Karpas-422 (cell line): ENCODE measurements at regions not wholly inside any gene's neighbourhood (a gene's known extent, or its start where the extent isn't known, plus 50 kb on each side); places are given as distances from the start of the nearest gene placed in this dataset.

Experiments
- DNase-seq: peaks from one replicate; pipeline ENCODE4 v3.0.0-alpha.2; 2015
- H2AFZ ChIP-seq: fragments of 200-600 bp; sonication (generic); 2 replicates; pipeline ENCODE4 v1.6.1; 2014; ENCODE audit warnings: antibody characterized with exemption, low read length, mixed read lengths
- H3K27ac ChIP-seq: fragments of 200-600 bp; sonication (generic); 2 replicates; pipeline ENCODE4 v1.5.1; 2014; ENCODE audit warnings: mild to moderate bottlenecking, low read length, moderate library complexity
- H3K27me3 ChIP-seq: fragments of 200-600 bp; sonication (generic); 2 replicates; pipeline ENCODE4 v1.6.1; 2014; ENCODE audit warnings: low read length, mixed read lengths
- H3K36me3 ChIP-seq: fragments of 200-600 bp; sonication (generic); 2 replicates; pipeline ENCODE4 v1.6.1; 2014; ENCODE audit warnings: low read length, mixed read lengths; ENCODE audit not compliant: insufficient read depth
- H3K4me1 ChIP-seq: fragments of 200-600 bp; sonication (generic); 2 replicates; pipeline ENCODE4 v1.6.1; 2014; ENCODE audit warnings: mild to moderate bottlenecking, low read length, mixed read lengths
- H3K4me2 ChIP-seq: fragments of 200-600 bp; sonication (generic); 2 replicates; pipeline ENCODE4 v1.6.1; 2014; ENCODE audit warnings: low read length, low read depth, mild to moderate bottlenecking; ENCODE audit not compliant: poor library complexity, severe bottlenecking
- H3K4me3 ChIP-seq: fragments of 200-600 bp; sonication (generic); 2 replicates; pipeline ENCODE4 v1.5.1; 2014; ENCODE audit warnings: mild to moderate bottlenecking, antibody characterized with exemption, low read length, mixed read lengths
- H3K79me2 ChIP-seq: fragments of 200-600 bp; sonication (generic); 2 replicates; pipeline ENCODE4 v1.6.1; 2014; ENCODE audit warnings: mild to moderate bottlenecking, low read length, mixed read lengths
- H3K9ac ChIP-seq: fragments of 200-600 bp; sonication (generic); 2 replicates; pipeline ENCODE4 v1.6.0; 2014; ENCODE audit warnings: low read length
- H3K9me2 ChIP-seq: fragments of 200-600 bp; sonication (generic), shearing (Covaris generic); replicated peaks from 2 replicates; pipeline ENCODE4 v1.6.0; 2014; ENCODE audit warnings: mild to moderate bottlenecking, low read length, moderate library complexity; ENCODE audit not compliant: insufficient read depth
- H3K9me3 ChIP-seq: fragments of 300-700, 200-600 bp; sonication (generic); 2 replicates; pipeline ENCODE4 v1.6.1; 2014; ENCODE audit warnings: low read length, mixed read lengths
- H4K20me1 ChIP-seq: fragments of 200-600 bp; sonication (generic); 2 replicates; pipeline ENCODE4 v1.6.1; 2014; ENCODE audit warnings: mild to moderate bottlenecking, antibody characterized with exemption, low read length, low read depth; ENCODE audit not compliant: insufficient read depth

- no peaks in the 10 kb centered on the region for H3K9me2 ChIP-seq
- no peak overlapping the region for H3K4me3 ChIP-seq
- no peaks in the 10 kb centered on the region for H3K4me1 ChIP-seq
- H3K27me3 ChIP-seq, result no peaks in the 10 kb centered on the region
- no peaks in the 10 kb centered on the region for H4K20me1 ChIP-seq
- H3K79me2 ChIP-seq, result no peaks in the 10 kb centered on the region
- H3K27ac ChIP-seq, result no peak overlapping the region
- H3K36me3 ChIP-seq, result no peaks in the 10 kb centered on the region
- H3K9ac ChIP-seq, result no peak overlapping the region
- no peaks in the 10 kb centered on the region for H3K9me3 ChIP-seq
- no peak overlapping the region for H3K4me2 ChIP-seq
- no peak overlapping the region for H2AFZ ChIP-seq
- DNase-seq, result no peak
These were observed 367.7 kb upstream of the SHH start for GRCh38 chr7:156179872-156180390.

- H4K20me1 ChIP-seq, result no peaks in the 10 kb centered on the region
- H3K27me3 ChIP-seq, result no peaks in the 10 kb centered on the region
- no peaks in the 10 kb centered on the region for H3K9me2 ChIP-seq
- no peaks in the 10 kb centered on the region for H3K4me1 ChIP-seq
- H3K27ac ChIP-seq, result no peak overlapping the region
- no peaks in the 10 kb centered on the region for H3K36me3 ChIP-seq
- H3K4me2 ChIP-seq, result no peak overlapping the region
- H2AFZ ChIP-seq, result no peak overlapping the region
- H3K9me3 ChIP-seq, result no peaks in the 10 kb centered on the region
- H3K79me2 ChIP-seq, result no peaks in the 10 kb centered on the region
- no peak overlapping the region for H3K4me3 ChIP-seq
- DNase-seq, result no peak
- no peak overlapping the region for H3K9ac ChIP-seq
These were observed 366.6 kb upstream of the SHH start for GRCh38 chr7:156178857-156179256.

- Histone ChIP-seq H3K9me2 (no peaks in the 10 kb centered on the region), H3K9ac (no peak overlapping the region), H3K4me1 (no peaks in the 10 kb centered on the region), H3K36me3 (no peaks in the 10 kb centered on the region), H3K4me2 (no peak overlapping the region), H4K20me1 (no peaks in the 10 kb centered on the region), H3K9me3 (no peaks in the 10 kb centered on the region), H3K79me2 (no peaks in the 10 kb centered on the region), H3K27ac (no peak overlapping the region), H2AFZ (no peak overlapping the region), H3K4me3 (no peak overlapping the region), H3K27me3 (no peaks in the 10 kb centered on the region)
- no peak for DNase-seq
These were observed 366.0 kb upstream of the SHH start for GRCh38 chr7:156178214-156178613.

- no peaks in the 10 kb centered on the region for H3K9me2 ChIP-seq
- H4K20me1 ChIP-seq, result no peaks in the 10 kb centered on the region
- H3K9me3 ChIP-seq, result no peaks in the 10 kb centered on the region
- H3K4me1 ChIP-seq, result no peaks in the 10 kb centered on the region
- no peak for DNase-seq
- no peaks in the 10 kb centered on the region for H3K27me3 ChIP-seq
- H3K27ac ChIP-seq, result no peak overlapping the region
- H3K9ac ChIP-seq, result no peak overlapping the region
- H3K79me2 ChIP-seq, result no peaks in the 10 kb centered on the region
- no peak overlapping the region for H3K4me2 ChIP-seq
- no peak overlapping the region for H3K4me3 ChIP-seq
- no peak overlapping the region for H2AFZ ChIP-seq
- H3K36me3 ChIP-seq, result no peaks in the 10 kb centered on the region
These were observed 365.3 kb upstream of the SHH start for GRCh38 chr7:156177422-156178055.

- Histone ChIP-seq H3K27ac (no peak overlapping the region), H3K36me3 (no peaks in the 10 kb centered on the region), H3K9me2 (no peaks in the 10 kb centered on the region), H3K4me2 (no peak overlapping the region), H4K20me1 (no peaks in the 10 kb centered on the region), H3K9me3 (no peaks in the 10 kb centered on the region), H3K27me3 (no peaks in the 10 kb centered on the region), H3K4me3 (no peak overlapping the region), H3K79me2 (no peaks in the 10 kb centered on the region), H2AFZ (no peak overlapping the region), H3K9ac (no peak overlapping the region), H3K4me1 (no peaks in the 10 kb centered on the region)
- DNase-seq, result no peak
These were observed 363.8 kb upstream of the SHH start for GRCh38 chr7:156176039-156176438.

GRCh38 chr7:156175003-156175402 lies 362.7 kb upstream of the SHH start:
- H3K36me3 ChIP-seq, result no peaks in the 10 kb centered on the region
- H3K9ac ChIP-seq, result no peak overlapping the region
- no peaks in the 10 kb centered on the region for H3K9me2 ChIP-seq
- no peak overlapping the region for H2AFZ ChIP-seq
- no peak overlapping the region for H3K4me2 ChIP-seq
- no peaks in the 10 kb centered on the region for H3K79me2 ChIP-seq
- no peaks in the 10 kb centered on the region for H4K20me1 ChIP-seq
- no peak overlapping the region for H3K27ac ChIP-seq
- H3K4me1 ChIP-seq, result no peaks in the 10 kb centered on the region
- H3K4me3 ChIP-seq, result no peak overlapping the region
- no peaks in the 10 kb centered on the region for H3K27me3 ChIP-seq
- no peaks in the 10 kb centered on the region for H3K9me3 ChIP-seq
- no peak for DNase-seq

- Histone ChIP-seq H3K27me3 (no peaks in the 10 kb centered on the region), H3K4me1 (no peaks in the 10 kb centered on the region), H4K20me1 (no peaks in the 10 kb centered on the region), H3K27ac (no peak overlapping the region), H3K9ac (no peak overlapping the region), H3K9me3 (no peaks in the 10 kb centered on the region), H3K4me2 (no peak overlapping the region), H3K9me2 (no peaks in the 10 kb centered on the region), H3K4me3 (no peak overlapping the region), H2AFZ (no peak overlapping the region), H3K36me3 (no peaks in the 10 kb centered on the region), H3K79me2 (no peaks in the 10 kb centered on the region)
- no peak for DNase-seq
These were observed 362.2 kb upstream of the SHH start for GRCh38 chr7:156174428-156174827.

- Histone ChIP-seq H3K79me2 (no peaks in the 10 kb centered on the region), H4K20me1 (no peaks in the 10 kb centered on the region), H3K36me3 (no peaks in the 10 kb centered on the region), H2AFZ (no peak overlapping the region), H3K27me3 (no peaks in the 10 kb centered on the region), H3K27ac (no peak overlapping the region), H3K9ac (no peak overlapping the region), H3K9me2 (no peaks in the 10 kb centered on the region), H3K9me3 (no peaks in the 10 kb centered on the region), H3K4me2 (no peak overlapping the region), H3K4me3 (no peak overlapping the region), H3K4me1 (no peaks in the 10 kb centered on the region)
- DNase-seq, result no peak
These were observed 361.6 kb upstream of the SHH start for GRCh38 chr7:156173748-156174353.
